ENCODE measurements at regions not wholly inside any gene's neighbourhood (a gene's known extent, or its start where the extent isn't known, plus 50 kb on each side); places are given as distances from the start of the nearest gene placed in this dataset.

DNA sequence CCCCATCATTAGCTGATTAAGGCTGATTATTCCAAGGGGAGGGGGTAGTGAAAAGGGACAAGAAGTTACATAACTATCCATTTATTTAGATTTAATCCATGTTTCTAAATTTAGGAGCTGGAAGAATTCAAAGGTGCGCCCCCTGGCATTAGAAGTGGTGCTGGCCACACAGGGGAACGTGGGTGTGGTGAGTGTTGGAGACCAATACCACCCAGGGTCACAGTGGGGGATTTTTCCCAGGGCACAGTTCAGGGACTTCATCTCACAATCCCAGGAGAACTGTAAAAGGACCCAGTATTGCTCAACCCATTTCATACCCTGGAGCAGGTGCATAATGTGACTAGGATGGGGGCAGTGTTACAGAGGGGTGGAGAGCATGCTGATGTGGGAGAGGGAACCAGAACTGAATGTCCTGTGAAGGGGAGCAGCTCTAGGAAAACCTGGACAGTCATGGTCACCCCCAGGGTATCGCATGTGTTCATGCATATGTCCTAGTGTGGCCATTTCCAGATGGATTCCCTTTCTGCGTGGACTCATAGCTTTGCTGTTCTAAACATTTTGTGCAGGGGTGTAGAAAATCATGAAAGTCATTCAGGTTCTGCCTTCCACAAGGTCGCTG, 110.3 kb downstream of the LSM3 start:
- DNase-seq = no peak
- H3K4me3 ChIP-seq = no peak overlapping the region
- H3K9me3 ChIP-seq = no peaks in the 10 kb centered on the region
- intact Hi-C loops (cut with DNase I) = no loop called here
- H3K4me1 ChIP-seq (ENCODE audit: insufficient read depth) = peaks cover 10% of the 10 kb centered on the region
- 67 to 81% (median 77%) methylated on average over 5 of the region's 5 CpGs for WGBS, 3 donors
- H3K27ac ChIP-seq = peak overlapping the region in 1 of 2 donors; percentile 42
- no peak for TF ChIP-seq CTCF (IDR thresholded peaks at IDR 0.05)
- no peak for TF ChIP-seq POLR2A (IDR thresholded peaks at IDR 0.05)
- TF ChIP-seq EP300 (IDR thresholded peaks at IDR 0.05) = no peak
- no peaks in the 10 kb centered on the region for H3K27me3 ChIP-seq
- H3K36me3 ChIP-seq = no peaks in the 10 kb centered on the region

- H3K36me3 ChIP-seq = no peaks in the 10 kb centered on the region
- H3K27me3 ChIP-seq = no peaks in the 10 kb centered on the region
- no peak overlapping the region for H3K4me3 ChIP-seq
- 26 to 35% (median 30%) methylated on average over 7 of the region's 7 CpGs for WGBS, 3 donors
- peaks cover 10% of the 10 kb centered on the region for H3K4me1 ChIP-seq (ENCODE audit: insufficient read depth)
- intact Hi-C loops (cut with DNase I) = loop anchor here in 2 of 4 donors (10.0 kb wide), 2 partner anchors 105 to 165 kb away; no protein-coding TSS in a partner anchor
- DNase-seq = peak in 2 of 5 donors; percentile 47 to 66
- H3K27ac ChIP-seq = peak overlapping the region in 1 of 2 donors; percentile 61
- H3K9me3 ChIP-seq = no peaks in the 10 kb centered on the region
- TF ChIP-seq EP300 (IDR thresholded peaks at IDR 0.05) (no peak), CTCF (IDR thresholded peaks at IDR 0.05) (no peak), POLR2A (IDR thresholded peaks at IDR 0.05) (no peak)
Observed at GRCh38 chr3:14289590-14290461, 111.2 kb downstream of the LSM3 start.

DNA sequence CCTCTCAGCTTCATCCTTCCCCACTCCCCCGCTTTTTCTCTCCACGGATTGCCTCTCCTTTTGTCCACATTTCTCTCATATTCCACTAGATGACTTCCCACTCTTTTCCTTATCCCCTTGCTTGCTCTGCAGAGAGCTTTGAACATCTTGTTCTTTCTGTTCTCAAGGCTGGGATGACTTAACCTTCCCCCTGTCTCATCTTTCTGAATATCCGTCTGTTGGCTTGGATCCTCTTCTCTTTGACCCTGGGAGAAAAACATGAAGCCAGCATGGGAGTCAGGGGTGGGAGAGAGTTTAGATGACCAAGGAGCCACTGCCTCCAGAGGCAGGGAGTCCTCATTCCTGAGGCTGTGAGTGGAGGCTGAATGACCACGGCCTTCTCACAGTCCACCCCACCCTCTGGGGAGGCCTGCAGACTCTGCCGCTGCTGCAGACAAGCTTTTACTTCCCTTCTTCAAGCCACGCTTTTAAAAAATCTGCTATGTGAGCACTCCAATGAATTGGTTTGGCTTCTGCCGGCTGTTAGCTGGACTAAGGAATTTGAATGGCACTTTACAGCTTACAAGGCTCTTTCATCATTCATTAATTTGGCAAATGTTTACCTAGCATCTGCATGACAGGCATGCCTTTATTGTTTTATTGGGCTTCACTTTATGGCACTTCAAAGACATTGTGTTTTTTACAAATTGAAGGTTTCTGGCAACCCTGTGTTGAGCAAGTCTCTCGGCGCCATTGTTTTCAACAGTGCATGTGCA, 111.6 kb upstream of the SLC6A6 start:
- Histone ChIP-seq H3K4me1 (ENCODE audit: insufficient read depth) (peaks cover 10% of the 10 kb centered on the region), H3K36me3 (no peaks in the 10 kb centered on the region), H3K27me3 (no peaks in the 10 kb centered on the region), H3K9me3 (no peaks in the 10 kb centered on the region), H3K27ac (peak overlapping the region in 1 of 2 donors; percentile 61), H3K4me3 (no peak overlapping the region)
- peak in 2 of 5 donors; percentile 52 to 64 for DNase-seq
- TF ChIP-seq EP300 (IDR thresholded peaks at IDR 0.05) (no peak), POLR2A (IDR thresholded peaks at IDR 0.05) (no peak), CTCF (IDR thresholded peaks at IDR 0.05) (no peak)
- intact Hi-C loops (cut with DNase I) = loop anchor here in 2 of 4 donors (10.0 kb wide), 2 partner anchors 104 to 164 kb away; no protein-coding TSS in a partner anchor
- 31 to 41% (median 36%) methylated on average over 9 of the region's 9 CpGs for WGBS, 3 donors

DNA sequence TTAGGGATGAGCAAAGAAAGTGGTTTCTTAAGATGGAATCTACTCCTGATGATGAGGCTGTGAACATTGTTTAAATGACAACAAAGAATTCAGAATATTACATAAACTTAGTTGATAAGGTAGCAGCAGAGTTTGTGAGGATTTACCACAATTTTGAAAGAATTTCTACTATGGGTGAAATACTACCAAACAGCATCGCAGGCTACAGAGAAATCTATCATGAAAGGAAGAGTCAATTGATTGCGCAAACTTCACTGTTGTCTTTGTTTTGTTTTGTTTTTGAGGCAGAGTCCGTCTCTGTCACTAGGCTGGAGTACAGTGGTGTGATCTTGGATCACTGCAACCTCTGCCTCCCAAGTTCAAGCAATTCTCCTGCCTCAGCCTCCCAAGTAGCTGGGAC, 107.4 kb upstream of the SLC6A6 start:
- H3K9me3 ChIP-seq = no peaks in the 10 kb centered on the region
- no peak for DNase-seq
- peaks cover 18% of the 10 kb centered on the region for H3K4me1 ChIP-seq (ENCODE audit: insufficient read depth)
- H3K36me3 ChIP-seq = no peaks in the 10 kb centered on the region
- 87 to 92% (median 90%) methylated on average over 3 of the region's 3 CpGs for WGBS, 3 donors
- H3K27me3 ChIP-seq = no peaks in the 10 kb centered on the region
- TF ChIP-seq CTCF (IDR thresholded peaks at IDR 0.05) (no peak), EP300 (IDR thresholded peaks at IDR 0.05) (no peak), POLR2A (IDR thresholded peaks at IDR 0.05) (no peak)
- H3K27ac ChIP-seq = no peak overlapping the region
- H3K4me3 ChIP-seq = no peak overlapping the region
- intact Hi-C loops (cut with DNase I) = loop anchor here in 2 of 4 donors (10.0 kb wide), 2 partner anchors 100 to 160 kb away; no protein-coding TSS in a partner anchor

All from ovary (tissue), 7 donors.